ENCODE measurements at regions not wholly inside any gene's neighbourhood (a gene's known extent, or its start where the extent isn't known, plus 50 kb on each side); places are given as distances from the start of the nearest gene placed in this dataset.

DNA sequence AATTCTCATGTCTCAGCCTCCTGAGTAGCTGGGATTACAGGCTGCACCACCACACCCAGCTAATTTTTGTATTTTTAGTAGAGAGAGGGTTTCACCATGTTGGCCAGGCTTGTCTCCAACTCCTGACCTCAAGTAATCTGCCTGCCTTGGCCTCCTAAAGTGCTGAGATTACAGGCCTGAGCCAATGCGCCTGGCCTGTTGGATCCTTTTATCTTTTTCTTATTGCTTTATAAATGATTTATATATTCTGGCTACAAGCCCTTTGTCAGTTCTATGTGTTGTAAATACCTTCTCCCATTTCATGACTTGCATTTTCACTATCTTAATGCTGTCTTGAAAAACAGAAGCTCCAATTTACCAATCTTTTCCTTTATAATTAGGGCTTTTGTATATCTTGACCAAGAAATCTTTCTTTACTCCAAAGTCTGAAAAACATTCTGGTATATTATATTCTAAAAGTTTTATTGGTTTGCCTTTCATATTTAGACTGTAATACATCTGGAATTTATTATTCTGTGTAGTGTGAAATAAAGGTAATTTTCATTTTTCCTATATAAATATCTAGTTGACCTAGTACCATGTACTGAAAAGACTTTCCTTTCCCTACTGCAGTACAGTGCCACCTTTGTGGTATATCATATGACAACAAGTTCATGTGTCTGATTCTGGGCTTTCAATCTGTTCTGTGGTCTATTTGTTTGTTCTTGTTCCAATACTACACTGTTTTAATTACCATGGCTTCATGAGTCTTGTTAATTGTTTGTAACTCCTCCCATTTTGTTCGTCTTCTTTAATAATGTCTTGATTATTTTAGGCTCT is 52.9 kb upstream of the RNU6-1 start:
- DNase-seq = peak; percentile 21

DNA sequence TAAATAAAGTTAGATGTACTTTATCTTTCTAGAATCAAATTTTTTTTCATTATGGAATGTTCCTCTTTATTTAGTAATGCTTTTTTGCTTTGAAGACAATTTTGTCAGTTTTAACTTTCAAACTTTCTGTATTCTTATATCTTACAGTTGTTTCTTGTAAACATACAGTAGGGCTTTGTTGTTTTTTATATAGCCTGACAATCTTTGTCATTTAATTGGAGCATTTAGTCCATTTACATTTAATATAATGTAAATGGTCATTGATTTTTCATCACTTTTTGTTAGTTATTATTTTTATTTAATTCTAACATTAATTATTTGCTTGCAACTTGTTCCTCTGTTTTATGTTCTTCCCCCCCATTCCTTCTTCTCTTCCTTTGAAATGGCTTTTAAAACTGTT is 55.4 kb upstream of the RNU6-1 start:
- DNase-seq = no peak

DNA sequence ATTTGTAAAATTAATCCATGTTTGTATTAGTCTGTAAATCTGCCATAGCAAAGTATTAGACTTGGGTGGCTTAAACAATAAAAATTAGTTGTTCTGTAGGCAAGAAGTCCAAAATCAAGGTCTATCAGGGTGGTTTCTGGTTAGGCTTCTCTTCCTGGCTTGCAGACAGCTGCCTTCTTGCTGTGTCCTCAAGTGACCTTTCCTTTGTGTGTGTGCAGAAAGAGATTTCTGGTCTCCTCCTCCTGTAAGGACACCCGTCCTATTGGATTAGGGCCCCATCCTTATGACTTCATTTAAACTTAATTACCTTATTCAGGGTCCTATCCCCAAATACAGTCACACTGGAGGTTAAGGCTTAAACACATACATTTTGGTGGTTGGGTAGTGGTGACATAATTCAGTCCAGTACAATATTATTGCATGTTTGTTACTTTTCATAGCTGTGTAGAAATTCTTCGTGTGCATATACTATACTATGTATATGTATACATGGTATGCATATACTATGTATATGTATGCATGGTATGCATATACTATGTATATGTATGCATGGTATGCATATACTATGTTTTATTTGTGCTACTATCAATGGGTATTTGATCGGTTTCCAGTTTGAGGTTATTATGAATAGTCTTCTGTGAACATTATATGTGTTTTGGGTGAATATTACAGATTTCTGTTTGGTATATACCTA is 57.9 kb upstream of the RNU6-1 start:
- no peak for DNase-seq

DNA sequence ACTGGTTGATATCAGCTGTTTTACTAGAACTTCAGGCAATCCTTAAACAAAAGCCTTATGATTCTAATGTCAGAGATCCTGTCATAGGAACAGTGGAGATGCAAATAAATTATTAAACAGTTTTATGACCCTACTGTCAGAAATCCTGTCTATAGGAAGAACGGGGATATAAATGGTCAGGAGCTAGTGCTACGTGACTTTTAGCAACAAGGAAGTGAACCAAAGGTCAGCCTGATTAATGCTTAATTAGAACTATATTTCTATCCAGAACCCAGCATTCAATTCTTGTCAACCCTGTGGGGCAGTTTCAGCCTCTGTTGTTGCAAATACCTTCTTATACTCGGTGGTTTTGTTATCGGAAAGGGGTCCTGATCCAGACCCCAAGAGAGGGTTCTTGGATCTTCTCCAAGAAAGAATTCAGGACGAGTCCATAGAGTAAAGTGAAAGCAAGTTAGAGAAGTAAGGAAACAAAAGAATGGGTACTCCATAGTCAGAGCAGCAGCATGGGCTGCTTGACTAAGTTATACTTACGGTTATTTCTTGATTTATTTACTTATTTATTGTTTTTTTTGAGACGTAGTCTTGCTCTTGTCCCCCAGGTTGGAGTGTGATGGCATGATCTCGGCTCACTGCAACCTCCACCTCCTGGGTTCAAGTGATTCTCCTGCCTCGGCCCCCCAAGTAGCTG is 59.9 kb upstream of the RNU6-1 start:
- DNase-seq = no peak

DNA sequence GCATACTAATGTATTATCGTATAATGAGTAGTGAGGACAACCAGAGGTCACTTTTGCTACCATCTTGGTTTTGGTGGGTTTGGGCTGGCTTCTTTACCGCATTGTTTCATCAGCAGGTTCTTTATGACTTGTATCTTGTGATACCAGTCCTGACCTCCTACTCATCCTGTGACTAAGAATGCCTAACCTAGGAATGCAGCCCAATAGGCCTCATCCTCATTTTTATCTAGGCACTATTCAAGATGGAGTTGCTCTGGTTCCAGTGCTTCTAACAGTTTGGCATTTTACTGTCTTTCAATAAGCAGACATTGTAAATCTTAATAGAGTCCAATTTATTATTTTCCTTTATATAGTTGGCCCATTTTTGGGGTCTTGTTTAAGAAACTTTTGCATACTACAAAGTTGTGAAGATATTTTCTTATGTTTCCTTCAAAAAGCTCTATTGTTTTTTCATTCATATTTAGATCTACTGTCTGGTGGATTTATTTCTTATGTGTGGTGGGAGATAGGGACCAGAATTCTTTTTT is 60.8 kb upstream of the RNU6-1 start:
- DNase-seq = no peak

DNA sequence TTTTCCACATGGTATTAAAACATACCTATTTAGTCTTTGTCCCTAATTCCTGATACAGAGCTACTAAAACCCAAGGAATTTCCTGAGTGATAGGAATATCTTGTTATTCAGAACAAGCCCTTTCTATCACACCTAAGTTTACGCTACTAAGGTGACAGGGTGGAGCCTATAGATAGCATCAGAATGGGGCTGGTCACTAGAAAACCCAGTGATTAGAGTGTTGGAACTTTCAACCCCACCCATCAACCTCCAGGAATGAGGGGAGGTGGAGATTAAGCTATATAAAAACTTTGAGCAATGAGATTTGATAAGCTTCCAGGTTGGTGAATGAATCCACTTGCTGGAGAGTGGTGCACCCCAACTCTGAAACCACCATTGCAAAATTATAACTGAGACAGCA is 62.1 kb upstream of the RNU6-1 start:
- DNase-seq = no peak

DNA sequence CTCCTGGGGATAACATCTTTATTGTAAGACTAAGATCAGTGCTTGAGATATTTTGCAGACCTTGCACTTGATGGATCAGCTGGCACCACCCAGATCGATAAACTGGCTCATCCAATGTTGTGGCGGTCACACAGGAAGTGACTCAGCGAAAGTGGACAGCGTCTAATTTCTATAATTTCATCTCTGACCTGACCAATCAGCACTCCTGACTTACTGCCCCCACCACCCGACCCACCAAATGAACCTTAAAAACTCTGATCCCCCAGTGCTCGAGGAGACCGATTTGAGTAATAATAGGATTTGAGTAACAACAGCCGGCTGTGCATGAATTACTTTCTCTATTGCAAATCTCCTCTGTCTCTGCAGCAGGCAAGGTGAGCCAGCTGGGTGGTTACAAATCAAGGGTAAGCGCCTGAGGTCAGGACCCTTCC is 62.7 kb upstream of the RNU6-1 start:
- DNase-seq = no peak

DNA sequence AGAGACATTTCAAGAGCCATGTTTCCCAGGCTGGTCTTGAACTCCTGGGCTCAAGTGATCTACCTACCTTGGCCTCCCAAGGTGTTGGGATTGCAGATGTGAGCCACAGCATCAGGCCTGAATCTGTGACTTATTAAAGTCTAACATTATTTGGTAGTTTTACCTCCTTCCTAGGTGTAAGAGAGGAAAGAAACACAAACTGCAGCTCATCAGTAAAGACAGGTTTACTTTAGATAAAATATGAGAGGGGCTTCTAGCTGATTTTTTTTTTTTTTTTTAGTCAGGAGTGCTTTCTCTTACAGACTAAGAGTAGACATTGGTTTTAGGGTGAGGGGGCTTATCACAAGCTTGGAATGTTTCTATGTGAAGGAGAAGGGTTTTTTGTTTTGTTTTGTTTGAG is 63.9 kb upstream of the RNU6-1 start:
- no peak for DNase-seq

DNA sequence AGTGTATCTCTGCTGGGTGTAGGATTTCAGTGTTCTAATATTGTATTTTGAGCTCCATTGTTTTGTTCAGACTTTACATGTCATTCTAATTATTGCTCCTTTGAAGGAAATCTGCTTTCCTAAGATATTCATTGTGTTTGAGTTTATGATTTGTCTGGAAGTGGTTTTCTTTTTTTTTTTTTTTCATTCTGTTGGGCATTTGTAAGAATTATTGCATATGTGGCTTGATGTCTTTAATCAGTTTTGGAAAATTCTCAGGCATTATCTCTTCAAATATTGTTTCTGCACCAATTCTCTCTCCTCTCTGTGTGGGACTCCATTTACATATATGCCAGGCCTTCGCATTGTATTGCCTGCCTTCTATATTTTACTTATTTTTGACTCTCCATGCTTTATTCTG is 65.8 kb upstream of the RNU6-1 start:
- no peak for DNase-seq

DNA sequence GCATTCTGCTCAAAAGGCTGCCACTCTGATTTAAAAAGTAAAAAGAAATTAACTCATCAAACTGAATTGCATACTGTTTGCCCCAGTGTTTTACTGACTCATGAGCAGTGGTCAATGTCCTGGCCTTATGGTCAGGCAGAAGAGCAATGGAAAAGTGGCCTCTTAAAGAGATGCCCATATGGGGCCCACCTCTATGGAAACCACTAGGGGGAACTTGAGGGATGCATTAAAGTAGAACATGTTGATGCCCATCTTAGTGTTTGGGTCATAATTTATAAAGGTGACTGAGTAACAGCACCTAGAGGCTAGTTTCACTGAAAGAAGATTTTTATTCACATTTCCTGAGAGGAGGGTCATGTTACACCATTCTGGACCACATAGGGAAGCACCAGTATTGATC is 66.5 kb upstream of the RNU6-1 start:
- DNase-seq = no peak

DNA sequence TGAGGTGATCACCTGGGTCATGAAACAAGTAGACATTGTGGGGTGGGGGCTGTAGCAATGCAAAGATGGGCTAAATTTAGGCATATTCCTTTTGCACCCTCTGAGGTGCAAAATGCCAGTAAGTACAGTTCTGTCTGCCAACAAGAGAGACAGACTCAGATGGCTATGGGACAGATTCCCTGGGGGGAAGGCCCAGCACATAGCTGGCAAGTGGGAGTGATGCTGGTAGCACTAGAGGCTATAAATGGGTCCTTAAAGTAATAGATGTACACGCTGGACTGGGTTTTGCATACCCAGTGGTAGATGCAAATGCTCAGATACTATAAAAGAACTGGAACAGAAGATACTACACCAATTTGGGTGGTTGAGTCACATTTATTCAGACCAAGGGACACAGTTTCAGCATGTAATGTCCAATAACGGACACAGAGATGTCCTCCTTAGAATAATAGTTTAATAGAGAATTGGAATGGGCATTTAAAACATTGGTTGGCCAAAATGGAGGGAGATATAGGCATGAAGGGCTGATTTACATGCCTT is 67.4 kb upstream of the RNU6-1 start:
- no peak for DNase-seq

DNA sequence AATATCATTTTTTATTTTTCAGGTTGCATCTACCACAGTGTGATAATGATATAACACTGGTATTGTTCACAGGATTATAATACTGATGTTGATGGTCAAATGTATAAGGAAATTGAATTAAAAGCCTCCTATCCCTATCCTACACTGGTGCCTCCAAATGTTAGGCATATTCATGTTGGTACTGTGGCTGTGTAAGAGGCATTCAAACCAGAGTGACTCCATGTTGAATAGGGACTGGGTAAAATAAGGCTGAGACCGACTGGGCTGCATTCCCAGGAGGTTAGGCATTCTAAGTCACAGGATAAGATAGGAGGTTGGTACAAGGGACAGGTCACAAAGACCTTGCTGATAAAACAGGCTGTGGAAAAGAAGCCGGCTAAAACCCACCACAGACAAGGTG is 68.9 kb upstream of the RNU6-1 start:
- DNase-seq = no peak

DNA sequence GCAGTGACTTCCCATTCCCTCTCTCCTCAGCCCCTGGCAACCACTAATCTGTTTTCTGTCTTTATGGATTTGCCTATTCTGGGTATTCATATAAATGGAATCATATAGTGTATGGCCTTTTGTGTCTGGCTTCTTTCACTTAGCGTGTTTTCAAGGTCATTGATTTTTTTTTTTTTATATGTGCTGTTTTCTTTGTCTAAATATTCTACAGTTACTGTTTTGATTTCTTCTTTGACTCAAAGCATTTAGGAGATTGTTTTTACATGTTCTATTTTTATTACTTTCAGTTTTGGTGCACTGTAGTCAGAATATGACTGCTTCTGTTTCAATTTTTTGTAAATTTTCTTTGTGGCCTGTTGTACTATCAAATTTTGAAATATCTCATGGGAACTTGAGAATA is 71.9 kb upstream of the RNU6-1 start:
- no peak for DNase-seq

DNA sequence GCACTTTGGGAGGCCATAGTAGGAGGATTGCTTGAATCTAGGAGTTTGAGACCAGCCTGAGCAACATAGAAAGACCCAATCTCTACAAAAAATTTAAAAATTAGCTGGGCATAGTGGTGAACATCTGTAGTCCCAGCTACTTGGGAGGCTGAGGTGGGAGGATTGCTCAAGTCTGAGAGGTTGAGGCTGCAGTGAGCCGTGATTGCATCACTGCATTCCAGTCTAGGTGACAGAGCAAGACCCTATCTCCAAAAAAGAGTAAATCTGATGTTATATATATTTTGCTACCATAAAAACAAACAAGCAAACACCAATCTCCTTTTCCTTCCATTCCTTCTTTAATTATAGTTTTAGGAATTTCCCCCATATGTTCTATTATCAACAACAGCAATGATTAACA is 74.2 kb upstream of the RNU6-1 start:
- no peak for DNase-seq

DNA sequence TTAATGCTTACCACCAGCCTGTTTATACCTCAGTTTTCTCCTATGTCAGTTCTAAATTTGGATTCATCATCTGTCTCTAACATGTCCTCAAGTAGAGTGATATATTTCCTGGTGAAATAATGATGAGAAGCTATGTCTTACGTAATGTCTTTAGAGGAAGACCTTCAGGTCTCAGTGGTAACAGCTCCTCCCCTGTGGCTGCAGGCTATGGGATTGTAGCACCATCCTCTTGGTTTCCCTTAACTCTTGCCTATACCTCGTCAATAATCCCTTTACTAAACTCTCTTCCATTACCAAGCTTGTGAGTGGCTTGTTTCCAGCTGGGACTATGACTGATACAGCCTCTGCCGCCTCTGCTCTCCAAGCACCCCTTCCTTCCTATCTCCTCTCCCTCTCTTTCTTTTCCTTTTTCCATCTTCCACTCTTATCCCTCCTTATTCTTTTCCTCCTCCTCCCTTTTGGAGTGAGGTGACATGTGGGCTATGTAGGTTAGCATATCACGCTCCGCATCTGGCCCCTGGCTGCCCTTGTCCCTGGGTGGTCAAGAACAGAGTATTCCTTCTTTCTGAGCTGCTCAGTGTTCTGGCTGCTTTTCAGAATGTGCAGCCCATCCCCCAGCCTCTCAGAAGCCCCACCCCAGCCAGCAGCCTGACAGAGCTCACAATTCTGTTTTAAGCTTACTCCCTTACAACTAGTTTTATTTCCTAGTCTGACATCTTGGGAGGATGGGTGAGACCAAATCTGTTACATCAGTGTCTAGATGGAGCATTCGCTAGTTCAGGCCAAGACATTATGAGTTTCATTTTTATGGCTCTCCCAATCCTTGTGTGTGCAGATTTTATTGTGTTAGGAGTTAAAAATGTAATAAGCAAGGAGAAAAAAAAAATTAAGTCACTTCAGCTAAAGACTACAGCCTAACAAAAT is 75.0 kb upstream of the RNU6-1 start:
- no peak for DNase-seq

DNA sequence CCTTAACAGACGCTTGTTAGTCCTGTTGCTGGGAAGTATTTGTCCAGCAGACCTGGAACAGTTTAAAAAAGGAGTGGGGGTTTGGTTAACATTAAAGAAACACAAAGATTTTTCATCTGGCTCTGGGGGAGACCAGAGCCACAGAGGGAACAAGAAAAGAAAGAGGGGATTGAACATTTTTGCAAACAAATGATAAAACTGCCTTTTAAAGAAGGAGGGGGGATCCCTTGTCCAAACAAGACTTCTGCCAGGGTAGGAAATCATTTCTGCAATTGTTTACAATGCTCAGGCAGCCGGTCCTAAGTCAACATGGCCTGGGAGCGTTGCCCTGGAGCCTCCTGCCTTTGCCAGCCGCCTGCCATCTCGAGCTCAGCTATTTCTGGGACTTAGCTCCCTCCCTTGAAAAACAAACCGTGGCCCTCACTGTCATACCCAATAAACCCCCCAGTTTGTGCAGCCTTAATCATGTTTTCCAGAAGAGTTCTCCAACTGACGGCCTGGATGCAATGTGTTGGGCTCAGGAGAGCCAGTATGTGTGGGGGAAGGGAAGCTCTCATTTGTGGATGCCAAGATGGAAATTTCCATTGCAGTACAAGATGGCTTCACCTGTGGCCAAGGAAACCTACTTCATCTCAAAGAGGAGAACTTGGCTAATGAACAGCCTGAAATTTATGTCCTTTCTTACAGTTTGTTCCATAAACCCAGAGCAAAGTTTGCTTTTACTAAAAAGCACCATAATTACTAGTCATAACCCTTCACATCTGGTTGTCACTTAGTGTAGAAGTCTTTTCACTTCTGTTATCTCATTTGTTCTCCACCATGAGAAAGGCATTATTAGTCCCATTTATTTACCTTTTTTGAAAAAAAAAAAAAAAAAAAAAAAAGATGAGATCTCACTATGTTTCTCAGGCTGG is 75.9 kb upstream of the RNU6-1 start:
- DNase-seq = no peak

DNA sequence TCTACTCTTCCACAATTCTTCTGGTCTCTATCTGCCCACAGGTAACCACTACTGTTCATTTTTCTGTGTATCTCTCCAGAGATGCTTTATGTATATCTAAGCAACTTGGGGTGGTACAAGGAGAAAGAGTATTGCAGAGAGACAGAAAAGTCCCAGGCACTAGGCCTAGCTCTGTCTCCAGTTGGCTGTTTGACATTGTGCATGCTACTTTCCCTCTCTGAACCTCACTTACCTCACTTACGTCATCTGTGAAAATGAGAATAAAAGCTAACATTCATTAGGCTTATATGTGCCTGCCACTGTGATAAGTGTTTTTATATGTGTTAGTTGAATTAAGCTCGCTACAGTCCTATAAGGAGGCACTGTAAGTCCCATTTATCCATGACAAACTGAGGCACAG is 76.7 kb upstream of the RNU6-1 start:
- DNase-seq = no peak

DNA sequence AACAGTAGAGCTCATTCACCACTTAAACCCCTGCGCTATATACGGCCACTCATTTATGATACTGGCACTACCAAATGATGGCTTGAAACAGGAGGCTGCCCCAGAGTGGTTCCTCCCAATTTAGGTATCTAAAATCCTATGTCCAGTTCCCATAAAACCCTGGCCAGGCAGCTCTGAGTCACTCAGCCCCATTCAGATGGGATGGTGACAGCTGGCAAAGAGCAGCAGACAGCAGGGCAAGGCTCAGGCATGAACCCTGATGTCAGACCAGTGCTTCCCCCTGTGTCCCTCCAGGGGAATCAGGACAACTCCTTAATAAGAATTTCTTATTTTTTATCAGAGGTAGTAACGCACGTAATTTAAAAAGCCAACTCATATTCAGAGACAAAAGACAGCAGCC is 77.2 kb upstream of the RNU6-1 start:
- no peak for DNase-seq

DNA sequence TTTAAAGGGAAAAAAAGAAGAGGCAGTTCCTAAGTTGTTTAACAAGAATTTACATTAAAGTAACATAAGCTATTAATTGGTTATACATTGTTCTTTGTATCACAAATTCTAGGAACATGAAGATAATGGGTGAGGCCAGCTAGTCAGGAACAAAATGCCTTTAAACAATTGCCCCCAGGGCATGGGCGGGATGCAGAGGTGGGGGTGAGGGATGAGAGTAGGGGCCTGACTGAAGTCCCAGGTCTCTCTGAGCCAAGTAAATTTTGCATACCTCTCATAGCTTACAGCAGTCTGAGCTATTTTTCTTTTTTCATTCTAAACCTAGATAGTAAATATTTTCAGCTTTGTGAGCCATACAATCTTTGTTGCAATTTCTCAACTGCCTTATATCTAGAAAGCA is 77.8 kb upstream of the RNU6-1 start:
- DNase-seq = no peak

DNA sequence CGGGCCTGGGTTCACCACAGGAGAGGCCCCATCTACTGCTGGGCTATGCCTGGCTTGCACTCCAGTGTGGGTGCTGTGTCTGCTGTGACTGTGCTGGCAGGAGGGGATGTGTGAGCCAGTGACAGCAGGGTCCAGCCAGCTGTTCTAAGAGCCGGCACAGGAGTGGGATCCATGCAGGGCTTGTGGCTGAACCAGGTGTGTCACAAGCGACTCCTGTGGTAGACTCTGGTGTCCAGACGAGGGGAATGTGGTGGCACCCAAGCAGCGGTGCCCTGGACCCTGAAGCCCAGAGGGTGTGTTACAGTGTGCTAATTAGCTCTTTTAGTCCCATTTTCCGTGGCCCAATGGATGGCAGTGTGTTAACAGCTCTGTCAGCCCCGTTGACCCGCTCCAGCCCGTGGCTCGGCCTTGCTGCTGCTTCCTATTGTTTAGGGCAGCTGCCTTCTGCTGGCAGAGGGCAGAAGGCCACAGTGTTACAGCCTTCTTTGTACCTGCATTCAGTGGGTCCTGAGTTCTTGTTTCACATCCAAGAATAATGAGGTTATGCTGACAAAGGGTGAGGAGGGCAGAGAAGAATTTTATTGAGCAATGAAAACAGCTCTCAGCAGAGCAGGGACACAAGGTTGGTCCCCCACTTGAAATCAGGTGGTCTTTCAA is 78.5 kb upstream of the RNU6-1 start:
- DNase-seq = no peak
